ENCODE measurements at regions not wholly inside any gene's neighbourhood (a gene's known extent, or its start where the extent isn't known, plus 50 kb on each side); places are given as distances from the start of the nearest gene placed in this dataset.

DNA sequence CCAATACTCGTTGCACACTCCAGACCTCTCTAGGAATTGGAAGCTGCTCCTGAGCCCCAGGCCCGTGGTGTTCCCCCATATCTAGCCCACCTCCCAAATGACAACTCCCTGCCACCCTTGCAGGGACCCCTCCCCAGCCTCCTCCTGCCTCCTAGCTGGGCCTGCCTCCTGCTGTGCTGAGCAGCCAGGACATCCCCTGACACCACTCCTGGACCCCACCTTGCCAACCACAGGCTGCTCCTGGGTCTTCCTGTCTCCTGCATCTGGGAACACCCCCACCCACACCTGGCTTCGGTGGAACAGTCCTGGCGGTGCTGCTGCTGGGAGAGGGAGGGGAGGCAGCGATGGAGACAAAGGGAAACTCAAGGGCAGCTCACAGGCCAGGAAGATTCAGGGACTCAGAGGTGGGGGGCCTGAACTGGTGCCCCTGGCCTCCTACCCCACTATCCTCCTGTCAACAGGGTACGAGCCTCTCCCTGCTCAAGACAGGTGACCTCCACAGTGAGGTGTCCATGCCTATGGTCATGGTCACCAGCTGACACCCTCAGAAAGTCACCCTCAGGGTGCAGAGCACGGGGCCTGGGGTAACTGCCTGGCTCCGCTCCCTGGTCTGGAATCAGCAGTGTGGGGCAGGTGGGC is 81.2 kb downstream of the RIPK4 start:
- TF ChIP-seq, protein P1, sequence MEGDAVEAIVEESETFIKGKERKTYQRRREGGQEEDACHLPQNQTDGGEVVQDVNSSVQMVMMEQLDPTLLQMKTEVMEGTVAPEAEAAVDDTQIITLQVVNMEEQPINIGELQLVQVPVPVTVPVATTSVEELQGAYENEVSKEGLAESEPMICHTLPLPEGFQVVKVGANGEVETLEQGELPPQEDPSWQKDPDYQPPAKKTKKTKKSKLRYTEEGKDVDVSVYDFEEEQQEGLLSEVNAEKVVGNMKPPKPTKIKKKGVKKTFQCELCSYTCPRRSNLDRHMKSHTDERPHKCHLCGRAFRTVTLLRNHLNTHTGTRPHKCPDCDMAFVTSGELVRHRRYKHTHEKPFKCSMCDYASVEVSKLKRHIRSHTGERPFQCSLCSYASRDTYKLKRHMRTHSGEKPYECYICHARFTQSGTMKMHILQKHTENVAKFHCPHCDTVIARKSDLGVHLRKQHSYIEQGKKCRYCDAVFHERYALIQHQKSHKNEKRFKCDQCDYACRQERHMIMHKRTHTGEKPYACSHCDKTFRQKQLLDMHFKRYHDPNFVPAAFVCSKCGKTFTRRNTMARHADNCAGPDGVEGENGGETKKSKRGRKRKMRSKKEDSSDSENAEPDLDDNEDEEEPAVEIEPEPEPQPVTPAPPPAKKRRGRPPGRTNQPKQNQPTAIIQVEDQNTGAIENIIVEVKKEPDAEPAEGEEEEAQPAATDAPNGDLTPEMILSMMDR (IDR thresholded peaks at IDR 0.05): no peak
- TF ChIP-seq EZH2 (IDR thresholded peaks at IDR 0.05; ENCODE audit: borderline replicate concordance, insufficient read depth, low read depth, low read length, poor library complexity, severe bottlenecking): no peak
